PC-3 (cell line): ENCODE measurements at regions not wholly inside any gene's neighbourhood (a gene's known extent, or its start where the extent isn't known, plus 50 kb on each side); places are given as distances from the start of the nearest gene placed in this dataset.

Experiments used
- ATAC-seq: fragments of 200-7000 bp; cut with Tn5 transposase; 2 replicates; pipeline ENCODE4 v1.9.1; 2020; ENCODE audit warnings: mild to moderate bottlenecking, moderate library complexity
- BruUV-seq: library from RNA; stranded (reverse); fragments of 400-500 nt; replicated peaks from 2 replicates; lab custom pipeline; 2021; lab: Mats Ljungman, UMichigan
- CTCF ChIA-PET: fragments of 300-600 bp; sonication (Branson Sonifier 250); formaldehyde crosslinking; loops from one replicate; lab custom pipeline; 2022; ENCODE audit warnings: antibody characterized with exemption; lab: Charles Lee
- POLR2A ChIA-PET: fragments of 300-600 bp; sonication (Branson Sonifier 250); formaldehyde crosslinking; loops from one replicate; lab custom pipeline; 2022; ENCODE audit warnings: antibody characterized with exemption; ENCODE audit not compliant: unreplicated experiment; lab: Charles Lee
- DNase-seq: peaks from one replicate; pipeline ENCODE4 v3.0.0-alpha.2; 2015
- H2AFZ ChIP-seq: fragments of 300-600 bp; sonication (generic); 2 replicates; pipeline ENCODE4 v1.6.0; 2016; ENCODE audit warnings: antibody characterized with exemption, low read length
- H3F3A ChIP-seq: fragments of 300-600 bp; sonication (generic); one replicate; pipeline ENCODE4 v1.6.0; 2017; ENCODE audit warnings: antibody characterized with exemption, low read length, control low read depth, mild to moderate bottlenecking; ENCODE audit not compliant: unreplicated experiment
- H3K27ac ChIP-seq: fragments of 300-600 bp; sonication (generic); 2 replicates; pipeline ENCODE4 v1.5.1; 2016; ENCODE audit warnings: mild to moderate bottlenecking, low read length
- H3K27me3 ChIP-seq: fragments of 300-600 bp; sonication (generic); 2 replicates; pipeline ENCODE4 v1.6.1; 2016; ENCODE audit warnings: low read length, mixed read lengths
- H3K36me3 ChIP-seq: fragments of 300-600 bp; sonication (generic); 2 replicates; pipeline ENCODE4 v1.6.1; 2016; ENCODE audit warnings: low read depth, mixed run types, low read length, mixed read lengths
- H3K4me1 ChIP-seq: fragments of 300-600 bp; sonication (generic); 2 replicates; pipeline ENCODE4 v1.5.1; 2016; ENCODE audit warnings: low read length; ENCODE audit not compliant: insufficient read depth
- H3K4me2 ChIP-seq: fragments of 300-600 bp; sonication (generic); 2 replicates; pipeline ENCODE4 v1.6.0; 2016; ENCODE audit warnings: low read length
- H3K4me3 ChIP-seq: fragments of 300-600 bp; sonication (generic); 2 replicates; pipeline ENCODE4 v1.5.1; 2016; ENCODE audit warnings: mild to moderate bottlenecking, low read length, mixed read lengths
- H3K79me2 ChIP-seq: fragments of 300-600 bp; sonication (generic); 2 replicates; pipeline ENCODE4 v1.6.1; 2017; ENCODE audit warnings: low read length, mixed read lengths
- H3K9ac ChIP-seq: fragments of 300-600 bp; sonication (generic); 2 replicates; pipeline ENCODE4 v1.6.0; 2016; ENCODE audit warnings: mild to moderate bottlenecking, low read length
- H3K9me2 ChIP-seq: fragments of 300-600 bp; sonication (generic); replicated peaks from 2 replicates; pipeline ENCODE4 v1.6.1; 2016; ENCODE audit warnings: mixed run types, low read length, mixed read lengths
- H3K9me3 ChIP-seq: fragments of 300-600 bp; sonication (generic); 2 replicates; pipeline ENCODE4 v1.6.1; 2016; ENCODE audit warnings: low read length, mixed read lengths
- H4K20me1 ChIP-seq: fragments of 300-600 bp; sonication (generic); 2 replicates; pipeline ENCODE4 v1.6.1; 2016; ENCODE audit warnings: low read length, mixed read lengths
- EZH2 ChIP-seq: fragments of 300-600 bp; sonication (generic); IDR thresholded peaks from one replicate; pipeline ENCODE4 v1.6.1; 2017; ENCODE audit warnings: antibody characterized with exemption, mild to moderate bottlenecking, low read length; ENCODE audit not compliant: unreplicated experiment
- EZH2phosphoT487 ChIP-seq: fragments of 300-600 bp; sonication (generic); IDR thresholded peaks from 2 replicates; pipeline ENCODE4 v1.6.1; 2018; ENCODE audit warnings: mild to moderate bottlenecking, antibody characterized with exemption, low read length, borderline replicate concordance
- intact Hi-C: fragments of 100-400 bp; cut with micrococcal nuclease; formaldehyde crosslinking; loops from 2 replicates; pipeline ENCODE4 v1.9.0; 2023
- TF ChIP-seq, protein P1 (sequence below): fragments of 300-600 bp; sonication (generic); conservative IDR thresholded peaks from 2 replicates; pipeline ENCODE4 v1.5.1; 2017; ENCODE audit warnings: antibody characterized with exemption, low read depth, mild to moderate bottlenecking, low read length

DNA sequence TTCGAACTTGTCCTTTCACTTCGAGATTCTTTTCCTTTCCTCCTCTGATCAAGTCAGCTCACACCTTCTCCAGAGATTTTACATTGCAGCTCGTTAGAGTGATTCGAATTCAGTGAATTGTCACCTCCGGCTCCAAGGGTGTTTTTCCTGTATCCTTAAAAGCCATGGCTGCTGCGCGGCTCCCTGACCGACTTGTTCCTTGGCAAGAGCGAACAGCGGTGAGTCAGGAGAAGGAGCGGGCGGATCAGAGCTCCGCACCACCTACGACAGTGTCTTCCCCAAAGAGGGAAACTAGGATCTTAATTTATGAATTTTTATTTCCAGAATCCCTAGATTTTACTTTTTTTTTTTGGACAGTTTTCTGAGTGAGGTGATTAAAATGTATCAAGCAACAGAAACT, 204.4 kb upstream of the ADGRL2 start:
- no peaks in the 10 kb centered on the region for H3K9me3 ChIP-seq
- DNase-seq (no peak), ATAC-seq (no peak)
- H3K4me2 ChIP-seq, result no peak overlapping the region
- POLR2A ChIA-PET, result no interaction called here
- H3K9me2 ChIP-seq, result no peaks in the 10 kb centered on the region
- no TSS peak for BruUV-seq
- no peaks in the 10 kb centered on the region for H3K36me3 ChIP-seq
- TF ChIP-seq EZH2 (no peak), EZH2phosphoT487 (no peak)
- TF ChIP-seq, protein P1, sequence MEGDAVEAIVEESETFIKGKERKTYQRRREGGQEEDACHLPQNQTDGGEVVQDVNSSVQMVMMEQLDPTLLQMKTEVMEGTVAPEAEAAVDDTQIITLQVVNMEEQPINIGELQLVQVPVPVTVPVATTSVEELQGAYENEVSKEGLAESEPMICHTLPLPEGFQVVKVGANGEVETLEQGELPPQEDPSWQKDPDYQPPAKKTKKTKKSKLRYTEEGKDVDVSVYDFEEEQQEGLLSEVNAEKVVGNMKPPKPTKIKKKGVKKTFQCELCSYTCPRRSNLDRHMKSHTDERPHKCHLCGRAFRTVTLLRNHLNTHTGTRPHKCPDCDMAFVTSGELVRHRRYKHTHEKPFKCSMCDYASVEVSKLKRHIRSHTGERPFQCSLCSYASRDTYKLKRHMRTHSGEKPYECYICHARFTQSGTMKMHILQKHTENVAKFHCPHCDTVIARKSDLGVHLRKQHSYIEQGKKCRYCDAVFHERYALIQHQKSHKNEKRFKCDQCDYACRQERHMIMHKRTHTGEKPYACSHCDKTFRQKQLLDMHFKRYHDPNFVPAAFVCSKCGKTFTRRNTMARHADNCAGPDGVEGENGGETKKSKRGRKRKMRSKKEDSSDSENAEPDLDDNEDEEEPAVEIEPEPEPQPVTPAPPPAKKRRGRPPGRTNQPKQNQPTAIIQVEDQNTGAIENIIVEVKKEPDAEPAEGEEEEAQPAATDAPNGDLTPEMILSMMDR, result no peak
- no peak overlapping the region for H2AFZ ChIP-seq
- no peaks in the 10 kb centered on the region for H4K20me1 ChIP-seq
- intact Hi-C loops, result no loop called here
- H3K27me3 ChIP-seq, result peaks cover 51% of the 10 kb centered on the region
- H3K9ac ChIP-seq, result no peak overlapping the region
- no peak overlapping the region for H3K27ac ChIP-seq
- CTCF ChIA-PET, result no interaction called here
- no peaks in the 10 kb centered on the region for H3K79me2 ChIP-seq
- no peaks in the 10 kb centered on the region for H3K4me1 ChIP-seq
- no peak overlapping the region for H3K4me3 ChIP-seq
- no peaks in the 10 kb centered on the region for H3F3A ChIP-seq

DNA sequence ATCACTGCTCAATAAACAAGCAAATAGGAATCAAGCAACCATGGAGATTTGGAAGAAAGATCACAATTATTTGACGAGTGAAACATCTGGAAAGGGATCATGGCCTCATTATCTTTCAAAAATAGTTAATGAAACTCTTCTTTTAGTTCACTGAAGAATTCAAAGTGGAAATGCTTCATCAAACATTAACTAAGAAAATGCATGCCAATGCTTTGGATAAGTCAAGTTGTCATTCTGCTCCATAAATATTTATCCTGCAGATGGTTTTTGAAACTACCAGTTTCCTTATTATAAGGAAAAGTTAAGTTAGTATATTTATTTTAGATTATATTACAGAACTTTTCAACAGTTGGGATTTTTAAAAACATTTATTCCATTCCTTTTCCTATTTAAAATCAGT, 206.5 kb upstream of the ADGRL2 start:
- no peaks in the 10 kb centered on the region for H4K20me1 ChIP-seq
- H3K4me3 ChIP-seq, result no peak overlapping the region
- no TSS peak for BruUV-seq
- no peak overlapping the region for H3K4me2 ChIP-seq
- peaks cover 52% of the 10 kb centered on the region for H3K27me3 ChIP-seq
- POLR2A ChIA-PET, result no interaction called here
- no peaks in the 10 kb centered on the region for H3K9me2 ChIP-seq
- H3F3A ChIP-seq, result no peaks in the 10 kb centered on the region
- no peaks in the 10 kb centered on the region for H3K9me3 ChIP-seq
- TF ChIP-seq EZH2phosphoT487, result no peak
- TF ChIP-seq, protein P1, result no peak
- TF ChIP-seq EZH2, result no peak
- no peaks in the 10 kb centered on the region for H3K79me2 ChIP-seq
- DNase-seq (no peak), ATAC-seq (no peak)
- no peaks in the 10 kb centered on the region for H3K36me3 ChIP-seq
- no peak overlapping the region for H3K27ac ChIP-seq
- intact Hi-C loops, result no loop called here
- H2AFZ ChIP-seq, result no peak overlapping the region
- CTCF ChIA-PET, result no interaction called here
- H3K4me1 ChIP-seq, result no peaks in the 10 kb centered on the region
- H3K9ac ChIP-seq, result no peak overlapping the region

DNA sequence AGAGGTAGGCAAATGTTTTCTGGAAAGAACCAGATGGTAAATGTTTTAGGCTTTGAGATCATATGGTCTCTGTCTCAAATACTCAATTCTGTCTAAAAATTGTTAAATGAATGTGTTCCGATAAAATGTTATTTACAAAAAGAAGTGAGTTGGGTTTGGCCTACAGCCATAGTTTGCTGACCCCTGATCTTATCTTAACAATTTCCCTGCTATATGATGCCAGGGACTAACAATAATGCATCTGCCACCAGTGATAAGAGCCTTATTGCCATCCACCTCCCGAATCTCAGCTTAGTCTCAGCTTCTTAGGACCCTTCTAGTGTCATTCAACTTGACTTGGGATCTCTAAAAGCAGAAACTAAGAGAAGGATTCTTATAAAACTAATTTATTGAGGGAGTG, 208.5 kb upstream of the ADGRL2 start:
- H3K9me3 ChIP-seq, result no peaks in the 10 kb centered on the region
- DNase-seq (no peak), ATAC-seq (no peak)
- peaks cover 64% of the 10 kb centered on the region for H3K27me3 ChIP-seq
- no peaks in the 10 kb centered on the region for H3K79me2 ChIP-seq
- no peaks in the 10 kb centered on the region for H3K9me2 ChIP-seq
- TF ChIP-seq, protein P1, result no peak
- TF ChIP-seq EZH2, result no peak
- no peak for TF ChIP-seq EZH2phosphoT487
- ChIA-PET POLR2A (no interaction called here), CTCF (no interaction called here)
- intact Hi-C loops, result no loop called here
- no peak overlapping the region for H3K4me2 ChIP-seq
- no peak overlapping the region for H3K27ac ChIP-seq
- no peak overlapping the region for H3K9ac ChIP-seq
- H4K20me1 ChIP-seq, result no peaks in the 10 kb centered on the region
- H3K36me3 ChIP-seq, result no peaks in the 10 kb centered on the region
- H3F3A ChIP-seq, result no peaks in the 10 kb centered on the region
- H2AFZ ChIP-seq, result no peak overlapping the region
- H3K4me1 ChIP-seq, result no peaks in the 10 kb centered on the region
- no peak overlapping the region for H3K4me3 ChIP-seq
- no TSS peak for BruUV-seq
